ENCODE measurements at regions not wholly inside any gene's neighbourhood (a gene's known extent, or its start where the extent isn't known, plus 50 kb on each side); places are given as distances from the start of the nearest gene placed in this dataset.
"Not testable (repeated sequence)": the region's sequence is repeated elsewhere in the genome, so short reads cannot be mapped to it uniquely, and the experiment has no call there.

DNA sequence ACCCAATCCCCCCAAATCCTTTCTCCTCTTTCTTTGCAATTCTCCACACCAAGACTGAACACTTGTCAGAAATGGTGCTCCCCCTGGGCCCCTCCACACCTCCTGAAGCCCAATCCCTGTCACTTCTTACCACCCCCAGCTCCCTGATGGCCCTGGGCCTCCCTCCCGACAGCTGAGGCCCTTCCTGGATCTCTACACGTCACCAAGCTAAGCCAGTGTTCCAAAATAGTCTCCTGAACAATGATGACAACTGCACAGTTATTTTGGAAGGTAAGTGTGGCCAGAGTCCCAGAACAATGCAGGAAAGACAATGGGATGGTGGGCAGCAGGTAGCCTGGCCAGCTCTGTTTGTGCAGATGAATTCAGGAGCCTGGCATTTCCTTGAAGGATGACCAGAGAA, 63.7 kb upstream of the PRSS3 start:
- CTCF ChIA-PET, result interaction anchor here (1.0 to 1.4 kb wide), 2 partner anchors 10 to 108 kb away, joined by 3 to 5 read pairs; no protein-coding TSS in a partner anchor
- POLR2A ChIA-PET, result no interaction called here

DNA sequence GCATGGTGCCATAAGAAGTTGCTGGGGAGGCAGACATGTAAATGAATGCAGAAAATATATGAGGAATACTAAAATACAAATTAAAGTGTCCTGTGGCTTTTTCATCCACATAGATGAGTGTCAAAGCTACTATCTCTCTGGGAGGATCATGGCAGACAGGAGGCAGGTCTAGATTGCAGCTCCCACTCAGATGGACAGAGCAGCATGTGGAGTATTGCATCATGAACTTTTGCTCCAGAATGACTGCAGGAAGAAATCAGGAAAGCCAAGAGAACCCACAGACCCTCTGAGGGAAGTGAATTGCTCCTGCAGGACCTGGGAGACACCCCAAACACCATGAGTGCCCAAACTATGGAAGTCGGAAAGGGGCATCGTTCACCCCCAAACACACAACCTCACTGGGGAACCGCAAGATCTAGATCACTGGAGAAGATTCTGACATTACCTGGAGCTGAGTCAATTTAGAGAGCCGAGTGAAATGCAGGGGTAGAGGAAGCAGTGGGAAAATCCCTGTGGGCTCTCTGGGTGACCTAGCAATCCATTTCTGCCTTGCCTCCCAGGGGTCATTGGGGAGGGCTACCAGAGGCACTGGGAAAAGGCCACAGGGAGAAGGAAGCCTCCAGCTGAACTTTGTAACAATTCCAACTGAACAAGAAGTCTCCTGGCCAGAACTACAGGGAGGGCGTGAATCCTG, 61.0 kb upstream of the PRSS3 start:
- CTCF ChIA-PET, result interaction anchor here (2.2 kb wide), 1 partner anchor 111 kb away, joined by 6 read pairs; no protein-coding TSS in a partner anchor
- POLR2A ChIA-PET, result not testable (repeated sequence)

DNA sequence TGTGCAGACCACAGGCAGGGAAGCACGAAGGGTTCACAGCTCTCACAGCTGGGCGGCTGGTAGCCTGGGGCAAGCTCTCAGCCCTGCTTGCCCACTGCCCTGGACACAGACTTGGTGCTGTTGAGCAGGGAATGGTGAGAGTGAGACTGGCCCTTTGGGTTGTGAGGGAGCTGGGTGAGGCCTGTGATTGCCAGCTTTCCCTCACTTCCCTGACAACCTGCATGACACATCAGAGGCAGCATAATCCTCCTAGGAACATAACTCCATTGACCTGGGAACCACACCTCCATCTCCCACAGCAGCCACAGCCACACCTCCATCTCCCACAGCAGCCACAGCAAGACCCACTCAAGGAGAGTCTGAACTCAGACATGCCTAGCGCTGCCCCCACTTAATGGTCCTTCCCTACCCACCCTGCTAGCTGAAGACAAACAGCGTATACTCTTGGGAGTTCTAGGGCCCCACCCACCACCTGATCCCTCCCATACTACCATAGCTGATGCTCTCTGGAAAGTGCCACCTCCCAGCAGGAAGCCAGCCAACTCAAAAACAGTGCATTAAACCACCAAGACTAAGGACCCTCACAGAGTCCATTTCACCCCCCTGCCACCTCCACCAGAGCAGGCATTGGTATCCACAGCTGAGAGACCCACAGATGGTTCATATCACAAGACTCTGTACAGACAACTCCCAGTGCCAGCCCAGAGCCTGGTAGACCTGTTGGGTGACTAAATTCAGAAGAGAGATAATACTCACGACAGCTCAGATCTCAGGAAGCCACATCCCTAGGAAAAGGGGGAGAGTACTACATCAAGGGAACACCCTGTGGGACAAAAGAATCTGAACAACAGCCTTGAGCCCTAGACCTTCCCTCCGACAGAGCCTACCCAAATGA, 60.2 kb upstream of the PRSS3 start:
- POLR2A ChIA-PET, result not testable (repeated sequence)
- CTCF ChIA-PET, result interaction anchor here (2.2 kb wide), 1 partner anchor 111 kb away, joined by 6 read pairs; no protein-coding TSS in a partner anchor

DNA sequence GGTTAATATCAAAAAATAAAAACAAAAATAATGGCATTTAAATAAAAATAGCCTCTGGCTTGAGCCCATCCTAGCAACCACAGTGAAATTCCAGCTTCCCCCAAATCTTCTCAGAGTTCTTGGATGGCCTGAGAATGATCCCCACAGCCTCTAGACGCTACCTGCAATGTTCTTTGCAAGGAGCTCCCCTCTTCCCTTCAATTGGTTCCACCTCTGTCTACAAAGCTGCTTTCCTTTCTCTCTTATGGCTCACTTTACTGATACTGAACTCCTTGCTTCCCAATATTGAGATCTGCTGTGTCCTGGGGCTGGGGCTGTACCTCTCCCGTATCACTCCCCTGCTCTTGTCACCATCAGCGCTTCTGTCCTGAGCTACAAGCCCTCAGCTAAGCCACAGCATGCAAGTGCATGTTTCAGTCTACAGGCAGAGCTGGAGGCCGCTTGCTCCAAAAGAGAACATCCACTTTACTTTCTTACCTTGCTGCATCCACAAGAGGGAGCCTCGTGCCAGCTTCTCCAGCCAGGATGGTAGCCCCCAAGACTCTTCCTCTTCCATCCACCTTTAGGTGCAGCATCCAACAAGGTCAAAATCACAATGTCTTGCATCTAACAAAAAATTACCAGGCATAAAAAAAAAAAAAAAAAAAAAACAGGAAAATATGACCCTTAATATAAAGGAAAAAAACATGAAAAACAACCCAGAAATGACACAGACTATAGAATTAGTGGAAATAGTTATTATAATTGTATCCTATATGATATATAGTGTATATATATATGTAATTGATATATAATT, 57.4 kb upstream of the PRSS3 start:
- ChIA-PET CTCF (interaction anchor here (0.6 to 2.1 kb wide), 5 partner anchors 15 to 336 kb away, joined by 3 to 17 read pairs (median 3); no protein-coding TSS in a partner anchor), POLR2A (no interaction called here)

DNA sequence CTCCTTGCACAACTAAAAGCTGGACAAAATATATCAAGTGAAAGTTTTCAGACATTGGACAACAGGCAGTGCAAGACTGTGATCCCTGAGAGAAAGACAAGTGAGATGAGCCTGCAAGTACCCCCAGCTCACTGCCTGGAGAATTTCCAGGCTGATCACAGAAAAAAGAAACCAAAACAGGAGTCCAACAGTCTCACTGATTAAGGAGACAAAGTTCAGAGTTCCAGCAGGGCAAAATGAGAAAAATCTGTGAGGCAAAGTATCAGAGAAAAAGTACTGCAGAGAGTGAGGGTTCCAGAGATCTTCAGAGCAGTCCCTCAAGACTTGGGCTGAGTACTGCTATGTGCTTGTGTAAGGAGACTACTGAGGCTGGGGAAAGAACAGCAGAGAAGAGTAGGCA, 56.0 kb upstream of the PRSS3 start:
- ChIA-PET CTCF (interaction anchor here (2.1 kb wide), 1 partner anchor 39 kb away, joined by 17 read pairs; no protein-coding TSS in a partner anchor), POLR2A (no interaction called here)

DNA sequence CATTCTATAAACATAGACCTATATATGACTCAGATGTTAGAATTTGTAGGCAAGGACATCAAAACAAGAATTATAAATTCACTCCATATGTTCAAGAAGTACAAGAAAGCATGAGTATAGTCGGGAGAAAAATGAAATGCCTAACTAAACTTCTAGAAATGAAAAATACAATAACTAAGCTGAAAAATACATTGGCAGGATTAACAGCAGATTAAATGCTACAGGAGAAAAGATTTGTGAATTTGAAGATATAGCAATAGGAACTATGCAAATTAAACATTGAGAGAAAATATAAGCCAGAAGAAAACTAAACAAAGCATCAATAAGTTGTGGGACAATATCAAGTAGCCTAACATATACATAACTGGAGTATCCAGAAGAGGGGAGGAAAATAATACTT, 55.3 kb upstream of the PRSS3 start:
- POLR2A ChIA-PET, result no interaction called here
- CTCF ChIA-PET, result no interaction called here

DNA sequence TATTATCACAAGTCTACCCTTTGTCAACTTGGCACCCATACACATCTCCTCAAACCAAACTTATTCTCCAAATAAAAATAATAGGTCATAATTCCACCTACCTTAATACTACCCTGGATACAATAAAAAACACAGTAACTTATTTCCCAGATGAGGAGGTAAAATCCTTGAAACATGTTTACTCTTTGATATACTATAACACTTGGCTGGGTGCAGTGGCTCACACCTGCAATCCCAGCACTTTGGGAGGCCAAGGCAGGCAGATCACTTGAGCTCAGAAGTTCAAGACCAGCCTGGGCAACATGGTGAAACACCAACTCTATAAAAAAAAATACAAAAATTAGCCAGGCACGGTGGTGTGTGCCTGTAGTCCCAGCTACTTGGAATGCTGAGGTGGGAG, 54.4 kb upstream of the PRSS3 start:
- POLR2A ChIA-PET, CTCF ChIA-PET: not testable (repeated sequence)

DNA sequence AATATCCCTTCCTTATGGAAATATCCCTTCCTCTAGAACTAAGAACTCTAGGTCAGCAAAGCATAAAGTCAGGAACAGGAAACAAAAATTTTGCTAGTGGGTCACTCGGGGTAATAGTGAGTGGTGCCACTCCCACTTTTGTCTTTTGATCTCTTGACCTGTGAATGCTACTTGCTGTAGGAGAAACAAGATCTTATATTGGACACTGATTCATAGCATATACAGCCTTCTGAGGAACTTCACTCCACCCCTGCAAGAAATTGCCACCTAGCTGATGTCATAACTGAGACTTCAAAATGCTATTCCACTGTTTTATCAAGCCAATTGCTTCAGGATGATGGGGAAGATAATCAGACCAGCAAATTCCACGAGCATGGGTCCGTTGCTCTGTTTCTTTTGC, 53.3 kb upstream of the PRSS3 start:
- POLR2A ChIA-PET, result no interaction called here
- CTCF ChIA-PET, result no interaction called here

DNA sequence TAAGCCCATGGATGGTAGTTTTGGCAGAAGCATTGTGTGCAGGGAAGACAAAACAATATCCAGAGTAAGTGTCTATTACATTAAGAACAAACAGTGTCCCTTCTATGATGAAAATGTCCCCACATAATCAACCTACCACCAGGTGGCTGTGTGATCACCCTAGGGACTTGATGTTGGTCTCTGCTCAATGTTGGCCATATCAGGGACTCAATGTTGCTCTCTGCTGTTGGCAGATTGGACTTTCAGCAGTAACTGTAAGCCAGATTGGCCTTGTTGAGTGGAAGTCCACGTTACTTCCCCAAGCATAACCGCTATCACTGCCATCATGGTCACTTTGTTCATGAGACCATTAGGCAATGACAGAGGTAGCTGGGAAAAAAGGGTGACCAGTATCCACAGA, 52.8 kb upstream of the PRSS3 start:
- ChIA-PET POLR2A (no interaction called here), CTCF (no interaction called here)
